GM12878 (cell line): ENCODE measurements at regions not wholly inside any gene's neighbourhood (a gene's known extent, or its start where the extent isn't known, plus 50 kb on each side); places are given as distances from the start of the nearest gene placed in this dataset.
"Not testable (repeated sequence)": the region's sequence is repeated elsewhere in the genome, so short reads cannot be mapped to it uniquely, and the experiment has no call there.

Experiments
- ATF2 ChIP-seq: IDR thresholded peaks from 2 replicates; pipeline ENCODE4 v1.6.1; 2012; ENCODE audit warnings: low read length, inconsistent platforms
- BACH1 ChIP-seq: fragments of 450-650 bp; IDR thresholded peaks from 2 replicates; pipeline ENCODE4 v1.6.1; 2017; ENCODE audit warnings: mild to moderate bottlenecking, borderline replicate concordance
- BCL11A ChIP-seq: IDR thresholded peaks from 2 replicates; pipeline ENCODE4 v1.6.1; 2011; ENCODE audit warnings: low read depth, low read length
- CTCF ChIP-seq, 3 experiments: IDR thresholded peaks in 2 of 3; conservative IDR thresholded peaks in 1 of 3; 2 replicates each; pipeline ENCODE4 v1.5.1; 2011; ENCODE audit warnings: low read depth in 3 of 3, low read length in 3 of 3, mild to moderate bottlenecking in 3 of 3, control low read depth in 2 of 3, moderate library complexity in 2 of 3, inconsistent platforms in 1 of 3, mixed read lengths in 1 of 3; ENCODE audit not compliant: control insufficient read depth in 2 of 3, insufficient read depth in 1 of 3; ENCODE audit errors: extremely low read depth in 1 of 3
- EGR1 ChIP-seq, 2 experiments: IDR thresholded peaks; 1 replicate in 1 of 2; 2 replicates in 1 of 2; pipeline ENCODE4 v1.6.1; 2011 to 2012; ENCODE audit warnings: low read depth in 2 of 2, low read length in 2 of 2, borderline replicate concordance in 1 of 2, mild to moderate bottlenecking in 1 of 2, moderate library complexity in 1 of 2
- NFYA ChIP-seq: IDR thresholded peaks from 2 replicates; pipeline ENCODE4 v1.6.1; 2011; ENCODE audit warnings: low read depth, mild to moderate bottlenecking, low read length, improper control_type of control experiment, borderline replicate concordance
- NR2C2 ChIP-seq: IDR thresholded peaks from 2 replicates; pipeline ENCODE4 v1.6.1; 2011; ENCODE audit warnings: borderline replicate concordance, low read depth; ENCODE audit not compliant: control insufficient read depth, insufficient read length
- PRDM15 ChIP-seq: fragments of 450-650 bp; formaldehyde crosslinking; IDR thresholded peaks from 2 replicates; pipeline ENCODE4 v1.4.0; 2020; ENCODE audit warnings: mild to moderate bottlenecking, moderate library complexity
- SIN3A ChIP-seq: IDR thresholded peaks from 2 replicates; pipeline ENCODE4 v1.6.1; 2012; ENCODE audit warnings: low read depth, low read length, improper control_type of control experiment
- SUZ12 ChIP-seq: fragments of 200-600 bp; sonication (generic); IDR thresholded peaks from one replicate; pipeline ENCODE4 v1.6.1; 2018; ENCODE audit warnings: antibody characterized with exemption, mild to moderate bottlenecking; ENCODE audit not compliant: unreplicated experiment

GRCh38 chr5:103676198-103676597 is 113.6 kb upstream of the NUDT12 start:
- not testable (repeated sequence) for TF ChIP-seq SIN3A; BCL11A; ATF2; EGR1 (IDR thresholded peaks at IDR 0.05; ENCODE audit: borderline replicate concordance in 1 of 2, low read depth in 2 of 2, low read length in 2 of 2); PRDM15 (CRISPR knock-in tag); CTCF (IDR thresholded peaks at IDR 0.05 in 2 of 3, conservative IDR thresholded peaks at IDR 0.05 in 1 of 3; ENCODE audit: control insufficient read depth in 2 of 3, extremely low read depth in 1 of 3, insufficient read depth in 1 of 3, low read depth in 3 of 3, low read length in 3 of 3); NR2C2; BACH1; SUZ12; NFYA
